Umbilical cord (tissue), 1 donor: ENCODE measurements at regions not wholly inside any gene's neighbourhood (a gene's known extent, or its start where the extent isn't known, plus 50 kb on each side); places are given as distances from the start of the nearest gene placed in this dataset.
A peak's percentile ranks its signal among the peaks of the same experiment; 100 is the strongest.

Source experiments
- DNase-seq: peaks from one replicate; pipeline ENCODE4 v3.0.0-alpha.2; 2015; ENCODE audit warnings: low spot score

GRCh38 chr11:134779179-134779578 is 367.1 kb upstream of the B3GAT1 start:
- no peak for DNase-seq

- DNase-seq, result no peak
These were observed 356.4 kb upstream of the B3GAT1 start for GRCh38 chr11:134768463-134768862.

- no peak for DNase-seq
These were observed 353.5 kb upstream of the B3GAT1 start for GRCh38 chr11:134765565-134765964.

GRCh38 chr11:134764966-134765365 is 352.9 kb upstream of the B3GAT1 start:
- no peak for DNase-seq

- DNase-seq, result no peak
These were observed 352.3 kb upstream of the B3GAT1 start for GRCh38 chr11:134764367-134764766.

GRCh38 chr11:134763030-134763388 is 351.0 kb upstream of the B3GAT1 start:
- DNase-seq, result no peak

- peak; percentile 35 for DNase-seq
These were observed 350.4 kb upstream of the B3GAT1 start for GRCh38 chr11:134762248-134763029.

GRCh38 chr11:134761926-134762247 is 349.8 kb upstream of the B3GAT1 start:
- DNase-seq, result no peak

GRCh38 chr11:134761386-134761785 is 349.3 kb upstream of the B3GAT1 start:
- DNase-seq, result no peak

GRCh38 chr11:134760957-134761356 is 348.9 kb upstream of the B3GAT1 start:
- DNase-seq, result no peak

- DNase-seq, result no peak
These were observed 348.3 kb upstream of the B3GAT1 start for GRCh38 chr11:134760299-134760698.

GRCh38 chr11:134759855-134760254 is 347.8 kb upstream of the B3GAT1 start:
- DNase-seq, result no peak

- DNase-seq, result no peak
These were observed 347.2 kb upstream of the B3GAT1 start for GRCh38 chr11:134759274-134759673.

GRCh38 chr11:134758342-134758931 is 346.4 kb upstream of the B3GAT1 start:
- DNase-seq, result no peak

GRCh38 chr11:134757633-134758032 is 345.6 kb upstream of the B3GAT1 start:
- no peak for DNase-seq

- no peak for DNase-seq
These were observed 344.9 kb upstream of the B3GAT1 start for GRCh38 chr11:134756811-134757540.

- no peak for DNase-seq
These were observed 343.5 kb upstream of the B3GAT1 start for GRCh38 chr11:134755535-134755934.

GRCh38 chr11:134754521-134755198 is 342.6 kb upstream of the B3GAT1 start:
- DNase-seq, result no peak

- DNase-seq, result no peak
These were observed 341.9 kb upstream of the B3GAT1 start for GRCh38 chr11:134753771-134754520.

GRCh38 chr11:134752964-134753770 is 341.1 kb upstream of the B3GAT1 start:
- DNase-seq, result no peak

- no peak for DNase-seq
These were observed 340.5 kb upstream of the B3GAT1 start for GRCh38 chr11:134752526-134752925.
